ENCODE measurements at regions not wholly inside any gene's neighbourhood (a gene's known extent, or its start where the extent isn't known, plus 50 kb on each side); places are given as distances from the start of the nearest gene placed in this dataset.

GRCh38 chr2:75342504-75343175 lies 143.3 kb upstream of the TACR1 start:
- no peaks in the 10 kb centered on the region for H3K9me3 ChIP-seq (replicated peaks; ENCODE audit: control insufficient read depth, insufficient read depth, low read length)
- no TSS peak for BruUV-seq (replicated peaks)
- H3K4me3 ChIP-seq: no peak overlapping the region
- no peak overlapping the region for H3K9ac ChIP-seq (ENCODE audit: control insufficient read depth, insufficient read depth, low read length)
- peak overlapping the region; percentile 4; the same call in 1 of the 2 replicates for H3K4me2 ChIP-seq (ENCODE audit: control insufficient read depth, insufficient read depth)
- H3K27ac ChIP-seq (ENCODE audit: control insufficient read depth, insufficient read depth): no peak overlapping the region
- RAD21 ChIA-PET (ENCODE audit: unreplicated experiment): interaction anchor here (0.9 to 2.3 kb wide), 5 partner anchors 18 to 123 kb away, joined by 3 to 14 read pairs (median 4); no protein-coding TSS in a partner anchor
- H4K20me1 ChIP-seq (ENCODE audit: control insufficient read depth, insufficient read depth): no peaks in the 10 kb centered on the region
- no peak overlapping the region; the same call in 1 of the 2 replicates for H2AFZ ChIP-seq (ENCODE audit: control insufficient read depth, low read depth, low read length)
- H3K27me3 ChIP-seq (replicated peaks in 1 of 2; ENCODE audit: control insufficient read depth in 2 of 2, insufficient read depth in 2 of 2, low read length in 1 of 2): no peaks in the 10 kb centered on the region
- ATAC-seq (peak; percentile 85), DNase-seq (ENCODE audit: low read depth, low spot score) (peak; percentile 35), FAIRE-seq (peak; percentile 86)
- CTCF ChIA-PET: interaction anchor here (0.6 to 1.4 kb wide), 5 partner anchors 16 to 121 kb away, joined by 3 to 4 read pairs (median 3); no protein-coding TSS in a partner anchor
- POLR2A ChIA-PET: interaction anchor here (0.7 kb wide), 1 partner anchor 8 kb away, joined by 3 read pairs; no protein-coding TSS in a partner anchor
- no peaks in the 10 kb centered on the region for H3K36me3 ChIP-seq (ENCODE audit: control insufficient read depth in 2 of 2, insufficient read depth in 2 of 2, low read length in 1 of 2)
- in situ Hi-C loops (cut with MboI): no loop called here
- no peaks in the 10 kb centered on the region for H3K79me2 ChIP-seq (ENCODE audit: control insufficient read depth, insufficient read depth, low read length)
- H3K4me1 ChIP-seq (ENCODE audit: control insufficient read depth, insufficient read depth, low read length): no peaks in the 10 kb centered on the region
- SMC1A ChIA-PET (ENCODE audit: uncharacterized antibody, unreplicated experiment): interaction anchor here (0.7 to 3.3 kb wide), 11 partner anchors 8 to 122 kb away, joined by 3 to 27 read pairs (median 5); no protein-coding TSS in a partner anchor
- WGBS (ENCODE audit: insufficient coverage, insufficient replicate concordance, low lambda C conversion rate, missing lambda C conversion rate): 0% methylated on average over 1 of the region's 1 CpG
- intact Hi-C loops (cut with micrococcal nuclease; ENCODE audit: unreplicated experiment): no loop called here
- TF ChIP-seq, protein P1, sequence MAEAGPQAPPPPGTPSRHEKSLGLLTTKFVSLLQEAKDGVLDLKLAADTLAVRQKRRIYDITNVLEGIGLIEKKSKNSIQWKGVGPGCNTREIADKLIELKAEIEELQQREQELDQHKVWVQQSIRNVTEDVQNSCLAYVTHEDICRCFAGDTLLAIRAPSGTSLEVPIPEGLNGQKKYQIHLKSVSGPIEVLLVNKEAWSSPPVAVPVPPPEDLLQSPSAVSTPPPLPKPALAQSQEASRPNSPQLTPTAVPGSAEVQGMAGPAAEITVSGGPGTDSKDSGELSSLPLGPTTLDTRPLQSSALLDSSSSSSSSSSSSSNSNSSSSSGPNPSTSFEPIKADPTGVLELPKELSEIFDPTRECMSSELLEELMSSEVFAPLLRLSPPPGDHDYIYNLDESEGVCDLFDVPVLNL (IDR thresholded peaks at IDR 0.05; ENCODE audit: low read depth, low read length): no peak
- TF ChIP-seq CBFB (IDR thresholded peaks at IDR 0.05; ENCODE audit: low read depth): no peak
- TF ChIP-seq, protein P2, sequence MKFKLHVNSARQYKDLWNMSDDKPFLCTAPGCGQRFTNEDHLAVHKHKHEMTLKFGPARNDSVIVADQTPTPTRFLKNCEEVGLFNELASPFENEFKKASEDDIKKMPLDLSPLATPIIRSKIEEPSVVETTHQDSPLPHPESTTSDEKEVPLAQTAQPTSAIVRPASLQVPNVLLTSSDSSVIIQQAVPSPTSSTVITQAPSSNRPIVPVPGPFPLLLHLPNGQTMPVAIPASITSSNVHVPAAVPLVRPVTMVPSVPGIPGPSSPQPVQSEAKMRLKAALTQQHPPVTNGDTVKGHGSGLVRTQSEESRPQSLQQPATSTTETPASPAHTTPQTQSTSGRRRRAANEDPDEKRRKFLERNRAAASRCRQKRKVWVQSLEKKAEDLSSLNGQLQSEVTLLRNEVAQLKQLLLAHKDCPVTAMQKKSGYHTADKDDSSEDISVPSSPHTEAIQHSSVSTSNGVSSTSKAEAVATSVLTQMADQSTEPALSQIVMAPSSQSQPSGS (IDR thresholded peaks at IDR 0.05; ENCODE audit: low read length): 0 out of 2 replicates have a peak, but pooled peaks have one; percentile 30
- no peak for TF ChIP-seq E4F1 (IDR thresholded peaks at IDR 0.05; ENCODE audit: borderline replicate concordance, partially characterized antibody)
- TF ChIP-seq ZNF207 (IDR thresholded peaks at IDR 0.05; ENCODE audit: borderline replicate concordance): no peak
- no peak for TF ChIP-seq MYB (IDR thresholded peaks at IDR 0.05; ENCODE audit: borderline replicate concordance, low read depth, low read length)
- TF ChIP-seq TARDBP (IDR thresholded peaks at IDR 0.05; ENCODE audit: borderline replicate concordance): no peak
- TF ChIP-seq ZZZ3 (IDR thresholded peaks at IDR 0.05; ENCODE audit: control insufficient read depth, insufficient read length, low read depth): no peak
- TF ChIP-seq LARP7 (IDR thresholded peaks at IDR 0.05): no peak
- TF ChIP-seq RAD51 (IDR thresholded peaks at IDR 0.05): no peak
- TF ChIP-seq ZNF217 (IDR thresholded peaks at IDR 0.05): no peak
- peak; percentile 65; the same call in 1 of the 2 replicates for TF ChIP-seq MTA2 (IDR thresholded peaks at IDR 0.05; ENCODE audit: low read depth)
- TF ChIP-seq ZNF24 (IDR thresholded peaks at IDR 0.05): peak; percentile 35; the same call in 1 of the 2 replicates
- no peak for TF ChIP-seq EGR1 (IDR thresholded peaks at IDR 0.05; ENCODE audit: borderline replicate concordance in 1 of 2, low read depth in 2 of 2, low read length in 2 of 2)
- TF ChIP-seq HDAC6 (IDR thresholded peaks at IDR 0.05; ENCODE audit: unreplicated experiment): no peak
- no peak for TF ChIP-seq SIN3A (IDR thresholded peaks at IDR 0.05; ENCODE audit: low read depth, low read length)
- TF ChIP-seq PML (IDR thresholded peaks at IDR 0.05; ENCODE audit: low read length): no peak
- TF ChIP-seq NKRF (conservative IDR thresholded peaks at IDR 0.05): no peak

Measured in GM12878 (cell line).